Activated T-helper 17 cell treated with anti-CD3 and anti-CD28 coated beads, Interleukin-2, amount 50 U/mL, for 72 hours (primary cell): ENCODE measurements at regions not wholly inside any gene's neighbourhood (a gene's known extent, or its start where the extent isn't known, plus 50 kb on each side); places are given as distances from the start of the nearest gene placed in this dataset.

Experiments used
- ATAC-seq: fragments of 150-1000 bp; cut with Tn5 transposase; replicated peaks from 2 replicates; pipeline ENCODE4 v1.10.0; 2021; ENCODE audit warnings: mild to moderate bottlenecking, moderate library complexity
- H3K27ac Mint-ChIP-seq: one replicate; pipeline ENCODE4 v1.8.0; 2022; ENCODE audit warnings: mixed read lengths
- H3K27me3 Mint-ChIP-seq: one replicate; pipeline ENCODE4 v1.8.0; 2022; ENCODE audit warnings: mixed read lengths
- H3K36me3 Mint-ChIP-seq: one replicate; pipeline ENCODE4 v1.8.0; 2022; ENCODE audit warnings: low read depth, mild to moderate bottlenecking, mixed read lengths
- H3K4me1 Mint-ChIP-seq: one replicate; pipeline ENCODE4 v1.8.0; 2022; ENCODE audit warnings: mixed read lengths
- H3K4me3 Mint-ChIP-seq: one replicate; pipeline ENCODE4 v1.8.0; 2022; ENCODE audit warnings: mild to moderate bottlenecking, mixed read lengths
- H3K9me3 Mint-ChIP-seq: one replicate; pipeline ENCODE4 v1.8.0; 2022; ENCODE audit warnings: mixed read lengths

DNA sequence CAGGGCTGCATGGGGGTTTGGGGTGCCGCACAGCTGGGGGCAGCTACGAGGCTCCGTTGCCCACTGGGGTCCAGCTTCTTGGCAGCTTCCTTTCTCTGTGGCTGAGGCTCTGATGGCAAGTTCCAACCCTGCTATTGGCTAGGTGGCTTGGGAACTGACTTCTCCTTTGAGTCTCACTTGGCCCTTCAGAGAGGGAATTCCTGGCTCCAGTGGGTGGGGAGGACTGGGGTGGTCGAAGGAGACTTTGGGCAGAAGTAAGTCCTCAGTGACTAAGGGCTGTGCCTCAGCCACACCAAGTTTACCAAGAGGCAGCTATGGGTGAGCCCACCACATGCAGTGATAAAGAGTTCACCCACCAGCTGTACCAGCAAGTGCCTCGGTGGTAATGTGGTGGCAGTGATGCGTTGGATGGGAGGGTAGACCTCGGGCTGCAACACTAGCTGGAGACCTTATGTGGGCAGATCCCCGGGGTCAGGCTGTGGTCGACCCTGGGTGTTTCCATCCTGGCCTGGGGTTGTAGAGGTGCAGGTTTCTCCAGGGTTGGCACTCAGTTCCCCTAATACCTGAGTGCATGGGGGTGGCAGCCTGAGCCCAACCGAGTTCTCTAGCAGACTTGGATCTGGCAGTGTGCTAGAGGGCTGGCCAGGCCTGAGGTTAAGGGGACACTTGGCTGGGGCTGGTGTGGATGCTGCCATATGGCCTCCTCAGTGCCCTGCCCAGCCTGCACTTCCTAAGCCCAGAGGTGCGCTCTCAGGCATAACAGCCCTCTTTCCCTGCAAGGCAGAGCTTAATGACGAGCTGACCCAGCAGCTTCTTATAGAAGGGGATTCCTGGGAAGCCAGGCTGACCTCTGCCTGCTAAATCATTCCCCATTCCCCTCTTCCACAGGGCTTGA lies 197.0 kb upstream of the CADM1 start:
- H3K4me1 Mint-ChIP-seq: no peaks in the 10 kb centered on the region
- H3K9me3 Mint-ChIP-seq: peaks cover 4% of the 10 kb centered on the region
- no peak for ATAC-seq
- H3K4me3 Mint-ChIP-seq: no peak overlapping the region
- no peaks in the 10 kb centered on the region for H3K36me3 Mint-ChIP-seq
- peaks cover 4% of the 10 kb centered on the region for H3K27me3 Mint-ChIP-seq
- H3K27ac Mint-ChIP-seq: no peak overlapping the region

DNA sequence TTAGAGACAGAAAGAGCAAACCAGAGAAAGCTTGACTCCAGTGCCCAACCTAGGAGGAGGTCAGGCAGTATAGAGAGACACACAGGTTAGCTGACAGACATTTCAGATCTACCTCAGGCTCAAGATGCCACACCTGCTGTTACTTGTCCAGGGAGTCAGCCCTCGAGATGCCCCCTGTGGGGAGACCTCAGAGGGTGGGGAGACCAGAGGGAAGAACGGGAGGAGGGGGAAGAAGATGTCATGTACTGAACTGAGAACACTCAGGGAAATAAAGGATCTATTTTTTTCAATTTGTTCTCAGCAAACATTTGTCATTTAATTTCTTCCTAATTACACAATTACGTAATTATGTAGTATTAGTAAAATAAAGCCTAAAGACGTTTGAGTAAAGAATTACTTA lies 196.3 kb upstream of the CADM1 start:
- Mint-ChIP-seq H3K9me3 (peaks cover 4% of the 10 kb centered on the region), H3K4me1 (no peaks in the 10 kb centered on the region), H3K27me3 (peaks cover 4% of the 10 kb centered on the region), H3K36me3 (no peaks in the 10 kb centered on the region), H3K27ac (no peak overlapping the region), H3K4me3 (no peak overlapping the region)
- ATAC-seq: no peak

DNA sequence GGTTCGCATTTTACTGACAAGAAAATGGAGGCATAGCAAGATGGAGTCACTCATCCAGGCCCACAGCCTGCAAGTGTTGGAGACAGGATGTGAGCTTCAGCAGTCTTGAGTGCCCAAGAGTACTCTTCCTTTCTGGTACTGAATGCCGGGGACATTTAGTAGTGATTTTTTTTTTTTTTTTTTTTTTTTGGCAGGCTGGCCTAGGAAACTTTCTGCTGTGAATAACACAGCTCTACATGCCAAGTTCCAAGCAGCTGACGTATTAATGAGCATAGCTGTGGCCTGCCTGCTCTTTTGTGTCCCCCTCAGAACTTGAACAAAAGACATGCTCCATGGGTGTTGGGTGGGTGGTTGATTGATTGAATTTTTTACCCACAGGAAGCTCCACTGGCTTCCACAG lies 195.5 kb upstream of the CADM1 start:
- H3K36me3 Mint-ChIP-seq: no peaks in the 10 kb centered on the region
- H3K27me3 Mint-ChIP-seq: peaks cover 8% of the 10 kb centered on the region
- H3K4me3 Mint-ChIP-seq: no peak overlapping the region
- ATAC-seq: no peak
- H3K27ac Mint-ChIP-seq: no peak overlapping the region
- no peaks in the 10 kb centered on the region for H3K4me1 Mint-ChIP-seq
- H3K9me3 Mint-ChIP-seq: peaks cover 4% of the 10 kb centered on the region

DNA sequence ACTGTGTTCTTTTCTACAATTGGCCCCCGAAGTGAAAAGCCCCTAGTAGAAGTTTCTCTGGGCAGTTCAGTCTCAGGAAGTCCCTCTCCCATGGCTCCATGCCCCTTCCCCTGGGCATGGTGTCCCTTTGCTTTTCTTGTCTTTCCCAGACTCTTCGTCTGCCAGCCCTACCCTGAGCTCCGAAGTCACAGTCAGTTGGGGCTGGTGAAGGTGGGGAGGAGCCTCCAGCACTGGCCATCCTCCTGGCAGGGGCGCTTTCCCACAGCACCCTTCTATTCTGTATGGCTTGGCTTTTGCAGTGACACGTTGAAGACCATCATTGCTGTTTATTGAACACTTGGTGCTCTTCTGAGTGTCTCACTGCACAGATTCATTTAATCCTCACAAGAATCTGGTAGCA lies 195.1 kb upstream of the CADM1 start:
- ATAC-seq: no peak
- Mint-ChIP-seq H3K36me3 (no peaks in the 10 kb centered on the region), H3K27ac (no peak overlapping the region), H3K4me3 (no peak overlapping the region), H3K27me3 (peaks cover 9% of the 10 kb centered on the region), H3K4me1 (no peaks in the 10 kb centered on the region), H3K9me3 (peaks cover 4% of the 10 kb centered on the region)

DNA sequence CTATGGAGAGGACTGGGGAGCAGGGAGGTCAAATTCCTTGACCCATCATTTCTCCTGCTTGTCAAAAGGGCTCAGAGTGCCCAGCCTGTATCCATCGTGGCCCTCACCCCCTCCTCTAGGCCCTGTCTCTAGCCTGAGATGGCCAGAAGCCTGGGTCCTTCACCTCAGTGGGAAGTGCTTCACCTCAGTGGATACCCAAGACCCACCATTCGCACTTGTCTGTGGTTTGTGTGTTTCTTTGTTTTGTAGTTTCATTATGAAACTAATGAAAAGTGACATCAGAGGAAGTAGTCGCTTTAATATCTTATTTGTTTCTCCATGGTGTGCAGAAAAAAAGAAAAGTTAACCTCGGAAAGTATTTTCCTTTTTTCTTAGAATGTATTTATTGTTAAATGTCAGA lies 194.0 kb upstream of the CADM1 start:
- H3K27me3 Mint-ChIP-seq: peaks cover 11% of the 10 kb centered on the region
- peaks cover 4% of the 10 kb centered on the region for H3K9me3 Mint-ChIP-seq
- no peaks in the 10 kb centered on the region for H3K36me3 Mint-ChIP-seq
- no peak for ATAC-seq
- H3K27ac Mint-ChIP-seq: no peak overlapping the region
- H3K4me3 Mint-ChIP-seq: no peak overlapping the region
- no peaks in the 10 kb centered on the region for H3K4me1 Mint-ChIP-seq

DNA sequence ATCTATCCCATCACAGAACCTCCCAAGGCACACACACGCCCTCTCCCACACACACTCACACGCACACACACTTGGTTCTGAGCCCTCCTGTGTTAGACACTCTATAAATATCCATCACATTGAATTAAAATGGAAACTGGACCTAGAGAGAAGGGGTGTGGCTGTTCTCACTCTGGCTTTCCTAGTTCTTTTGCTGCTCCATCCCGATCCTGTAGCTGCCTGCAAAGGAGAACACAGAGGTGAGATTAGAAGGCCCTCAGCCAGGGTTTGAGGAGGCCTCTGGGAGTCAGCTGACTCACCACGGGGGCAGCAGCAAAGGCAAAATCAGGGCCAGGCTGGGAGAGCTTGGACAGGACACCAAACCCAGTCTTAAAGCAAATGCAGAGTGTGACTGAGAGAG lies 192.3 kb upstream of the CADM1 start:
- Mint-ChIP-seq H3K27me3 (peaks cover 14% of the 10 kb centered on the region), H3K36me3 (no peaks in the 10 kb centered on the region), H3K4me1 (no peaks in the 10 kb centered on the region), H3K27ac (no peak overlapping the region), H3K9me3 (peaks cover 4% of the 10 kb centered on the region), H3K4me3 (no peak overlapping the region)
- no peak for ATAC-seq

DNA sequence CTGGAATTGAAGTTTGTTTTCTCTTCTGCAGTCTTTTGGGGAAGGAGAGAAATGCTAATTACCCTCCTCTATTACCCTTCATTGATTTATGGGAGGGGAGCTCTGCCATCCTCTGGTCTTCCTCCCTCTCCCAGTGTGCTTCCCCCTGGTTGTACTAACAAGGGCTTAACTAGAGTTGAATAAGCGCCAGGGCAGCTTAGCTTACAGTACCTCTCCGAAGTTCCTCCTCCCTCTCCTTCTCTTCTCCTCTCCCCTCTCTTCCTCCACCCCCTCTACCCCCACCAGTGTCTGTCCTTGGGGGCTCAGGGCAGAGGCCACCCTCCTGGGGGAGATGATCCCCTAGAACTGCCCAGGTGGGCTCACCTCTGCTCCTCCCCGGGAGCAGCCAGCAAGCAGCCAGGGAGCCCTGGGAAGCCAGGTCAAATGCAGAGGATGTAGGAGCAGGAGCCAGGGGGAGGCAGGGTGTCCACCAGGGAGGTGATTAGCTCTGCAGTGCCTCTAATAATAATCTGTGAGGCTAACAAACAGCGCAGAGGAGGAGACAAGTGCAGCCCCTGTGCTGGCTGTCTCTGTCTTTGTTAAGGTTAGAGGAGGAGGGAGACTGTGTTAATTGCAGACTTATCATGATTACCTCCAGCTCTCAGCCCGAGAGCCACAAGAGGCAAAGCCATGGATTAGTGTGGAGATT lies 191.6 kb upstream of the CADM1 start:
- H3K27ac Mint-ChIP-seq: no peak overlapping the region
- peaks cover 4% of the 10 kb centered on the region for H3K9me3 Mint-ChIP-seq
- H3K36me3 Mint-ChIP-seq: no peaks in the 10 kb centered on the region
- no peak overlapping the region for H3K4me3 Mint-ChIP-seq
- ATAC-seq: no peak
- H3K4me1 Mint-ChIP-seq: no peaks in the 10 kb centered on the region
- peaks cover 19% of the 10 kb centered on the region for H3K27me3 Mint-ChIP-seq

DNA sequence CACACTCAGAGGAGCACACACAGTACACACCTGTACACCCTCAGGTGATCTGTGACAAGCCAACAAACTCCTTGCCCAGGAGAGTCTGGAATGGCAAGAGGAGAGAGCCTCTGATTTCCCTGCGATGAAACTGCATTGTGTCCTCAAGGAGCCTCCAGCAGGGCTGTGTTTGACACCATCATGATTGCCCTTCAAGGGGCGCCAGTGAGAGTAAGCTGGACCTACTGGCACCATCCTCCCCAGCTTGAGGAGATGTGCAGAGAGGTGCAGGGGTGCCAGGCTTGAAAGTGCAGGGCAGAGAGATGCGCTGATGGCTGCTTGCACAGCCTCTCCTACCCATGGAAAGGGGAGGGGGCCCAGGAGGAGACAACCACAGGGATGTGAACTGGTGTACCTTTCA lies 188.8 kb upstream of the CADM1 start:
- Mint-ChIP-seq H3K4me1 (no peaks in the 10 kb centered on the region), H3K36me3 (no peaks in the 10 kb centered on the region), H3K9me3 (no peaks in the 10 kb centered on the region), H3K27ac (no peak overlapping the region), H3K27me3 (peaks cover 15% of the 10 kb centered on the region), H3K4me3 (no peak overlapping the region)
- no peak for ATAC-seq

DNA sequence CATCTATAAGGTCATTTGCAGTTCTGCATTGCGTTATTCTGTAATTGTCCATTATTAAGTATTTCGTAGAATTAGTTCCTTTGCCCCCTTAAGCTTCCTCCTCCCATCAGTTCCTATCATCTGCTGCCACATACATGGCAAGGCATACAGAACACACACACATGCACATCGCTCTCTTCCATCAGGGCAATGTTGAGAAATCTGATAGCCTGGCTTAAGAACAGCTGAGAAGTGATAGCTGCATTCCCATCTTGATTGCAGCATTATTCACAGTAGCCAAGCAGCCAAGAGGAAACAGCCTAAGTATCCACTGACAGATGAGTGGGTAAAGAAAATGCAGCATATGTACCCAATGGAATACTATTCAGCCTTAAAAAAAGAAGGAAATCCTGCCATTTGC lies 186.8 kb upstream of the CADM1 start:
- no peak overlapping the region for H3K27ac Mint-ChIP-seq
- peaks cover 20% of the 10 kb centered on the region for H3K27me3 Mint-ChIP-seq
- no peaks in the 10 kb centered on the region for H3K4me1 Mint-ChIP-seq
- H3K9me3 Mint-ChIP-seq: peaks cover 7% of the 10 kb centered on the region
- H3K36me3 Mint-ChIP-seq: no peaks in the 10 kb centered on the region
- H3K4me3 Mint-ChIP-seq: no peak overlapping the region
- ATAC-seq: no peak

DNA sequence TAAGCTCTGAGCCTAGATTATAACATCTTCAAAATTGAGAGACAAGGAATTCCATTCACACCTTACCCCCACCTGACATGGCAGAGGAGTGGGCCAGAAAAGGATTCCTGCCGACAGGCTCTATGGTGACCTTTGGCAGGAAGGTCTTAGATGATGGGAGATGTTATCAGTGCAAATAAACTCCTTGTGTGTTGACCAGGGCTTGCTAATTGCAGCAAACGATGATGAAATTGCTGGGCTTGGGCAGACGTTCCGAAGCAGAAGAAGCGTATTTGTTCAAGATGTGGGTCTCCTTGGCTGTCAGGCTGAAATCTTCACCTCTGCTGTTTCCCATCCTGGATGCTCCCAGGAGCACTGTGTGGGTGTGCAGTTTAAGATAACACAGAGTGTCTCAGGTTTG lies 183.7 kb upstream of the CADM1 start:
- no peak overlapping the region for H3K4me3 Mint-ChIP-seq
- no peak overlapping the region for H3K27ac Mint-ChIP-seq
- no peaks in the 10 kb centered on the region for H3K4me1 Mint-ChIP-seq
- H3K9me3 Mint-ChIP-seq: peaks cover 17% of the 10 kb centered on the region
- H3K27me3 Mint-ChIP-seq: peaks cover 17% of the 10 kb centered on the region
- ATAC-seq: no peak
- H3K36me3 Mint-ChIP-seq: no peaks in the 10 kb centered on the region

DNA sequence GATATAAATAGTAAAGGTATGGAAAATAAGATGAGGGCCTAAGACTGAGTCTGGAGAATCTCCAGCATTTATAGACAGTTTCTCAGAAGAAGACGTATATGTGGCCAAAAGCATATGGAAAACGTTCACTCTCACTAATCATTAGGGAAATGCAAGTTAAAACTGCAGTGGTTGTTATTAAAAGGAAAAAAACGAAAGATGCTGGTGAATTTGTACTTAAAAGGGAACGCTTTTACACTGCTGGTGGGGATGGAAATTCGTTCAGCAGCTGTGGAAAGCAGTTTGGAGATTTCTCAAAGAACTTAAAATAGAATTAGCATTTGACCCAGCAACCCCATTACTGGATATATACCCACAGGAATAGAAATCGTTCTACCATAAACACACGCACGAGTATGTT lies 180.5 kb upstream of the CADM1 start:
- no peak overlapping the region for H3K27ac Mint-ChIP-seq
- ATAC-seq: no peak
- peaks cover 21% of the 10 kb centered on the region for H3K9me3 Mint-ChIP-seq
- H3K4me1 Mint-ChIP-seq: no peaks in the 10 kb centered on the region
- no peak overlapping the region for H3K4me3 Mint-ChIP-seq
- peaks cover 9% of the 10 kb centered on the region for H3K27me3 Mint-ChIP-seq
- H3K36me3 Mint-ChIP-seq: no peaks in the 10 kb centered on the region

DNA sequence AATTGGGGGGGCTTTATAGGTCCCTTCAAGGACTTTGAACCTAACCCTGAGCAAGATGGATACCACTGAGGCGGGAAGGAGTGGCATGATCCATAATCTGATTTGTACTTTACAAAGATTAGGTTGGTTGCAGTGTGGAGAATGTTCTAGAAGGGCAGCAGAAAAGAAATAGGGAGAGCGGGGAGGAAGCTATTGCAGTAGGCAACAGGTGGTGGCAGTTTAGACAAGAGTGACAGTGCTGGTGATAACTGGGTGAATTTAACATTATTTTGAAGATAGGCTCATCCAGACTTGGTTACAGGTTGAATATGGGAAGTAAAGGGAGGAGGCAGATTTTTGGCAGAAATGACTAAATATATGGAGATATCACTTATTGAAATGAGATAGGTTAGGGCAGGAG lies 179.9 kb upstream of the CADM1 start:
- Mint-ChIP-seq H3K27ac (no peak overlapping the region), H3K4me1 (no peaks in the 10 kb centered on the region), H3K9me3 (peaks cover 21% of the 10 kb centered on the region), H3K36me3 (no peaks in the 10 kb centered on the region), H3K4me3 (no peak overlapping the region), H3K27me3 (peaks cover 9% of the 10 kb centered on the region)
- ATAC-seq: no peak

DNA sequence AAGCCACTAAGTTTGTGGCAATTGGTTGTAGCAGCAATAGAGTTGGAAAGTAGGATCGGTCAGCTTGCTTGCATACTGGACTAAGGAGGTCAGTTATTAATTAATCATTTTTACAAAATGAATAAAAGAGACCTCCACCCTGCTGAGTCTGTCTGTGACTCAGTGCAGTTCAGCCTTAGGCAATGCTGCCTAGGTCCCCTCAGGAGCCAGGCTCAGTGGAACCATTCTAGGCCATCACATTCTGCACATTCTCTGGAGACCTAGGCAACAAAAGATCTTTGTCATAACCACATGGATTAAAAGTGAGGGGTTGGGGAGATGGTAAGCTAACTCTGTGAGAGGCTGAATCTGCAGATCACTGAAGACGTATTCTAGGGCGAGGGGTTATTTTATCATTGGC lies 178.7 kb upstream of the CADM1 start:
- no peak overlapping the region for H3K27ac Mint-ChIP-seq
- no peaks in the 10 kb centered on the region for H3K4me1 Mint-ChIP-seq
- H3K9me3 Mint-ChIP-seq: peaks cover 21% of the 10 kb centered on the region
- H3K27me3 Mint-ChIP-seq: peaks cover 10% of the 10 kb centered on the region
- H3K4me3 Mint-ChIP-seq: no peak overlapping the region
- no peak for ATAC-seq
- H3K36me3 Mint-ChIP-seq: no peaks in the 10 kb centered on the region

DNA sequence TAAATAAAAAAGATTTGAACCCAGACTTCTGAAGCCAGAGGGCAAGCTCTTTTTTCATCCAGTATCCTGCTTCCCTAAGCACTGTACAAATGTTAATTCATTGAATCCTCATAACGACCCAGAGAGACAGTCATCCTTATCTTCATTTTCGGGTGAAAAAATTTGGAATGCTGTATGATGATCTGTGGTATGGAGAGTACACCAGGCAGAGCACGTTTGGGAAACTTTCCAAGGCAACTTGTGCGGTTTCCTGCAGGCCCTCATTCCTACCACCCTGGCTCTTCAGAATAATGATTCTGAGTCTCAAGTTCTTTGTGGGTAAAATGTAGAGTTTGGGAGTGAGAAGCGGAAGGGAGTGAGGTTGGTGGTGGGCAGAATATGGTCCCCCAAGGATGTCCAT lies 177.9 kb upstream of the CADM1 start:
- peaks cover 21% of the 10 kb centered on the region for H3K9me3 Mint-ChIP-seq
- no peak overlapping the region for H3K4me3 Mint-ChIP-seq
- peaks cover 12% of the 10 kb centered on the region for H3K27me3 Mint-ChIP-seq
- no peak for ATAC-seq
- H3K4me1 Mint-ChIP-seq: no peaks in the 10 kb centered on the region
- H3K27ac Mint-ChIP-seq: no peak overlapping the region
- no peaks in the 10 kb centered on the region for H3K36me3 Mint-ChIP-seq

DNA sequence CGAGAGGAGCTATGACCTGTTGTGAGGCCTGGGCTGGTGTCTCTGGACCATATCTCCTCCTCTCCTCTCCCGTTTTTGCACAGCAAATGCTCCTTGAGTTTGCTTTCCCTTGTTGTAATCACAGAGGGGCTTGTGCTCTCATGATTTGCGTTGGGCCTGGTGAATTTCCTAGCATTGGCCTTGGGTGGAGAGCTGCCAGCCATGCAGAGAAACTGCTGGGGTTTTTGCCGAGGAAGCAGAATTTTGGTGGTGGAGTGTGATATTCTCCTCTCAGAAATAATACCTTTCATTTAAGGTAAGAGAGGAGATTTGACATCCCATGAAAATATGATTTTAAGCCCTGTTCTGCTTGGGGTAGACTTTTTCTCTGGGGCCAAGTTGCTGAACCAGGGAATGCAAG lies 175.7 kb upstream of the CADM1 start:
- Mint-ChIP-seq H3K27me3 (peaks cover 7% of the 10 kb centered on the region), H3K4me3 (no peak overlapping the region), H3K27ac (no peak overlapping the region), H3K4me1 (no peaks in the 10 kb centered on the region), H3K9me3 (peaks cover 11% of the 10 kb centered on the region), H3K36me3 (no peaks in the 10 kb centered on the region)
- ATAC-seq: no peak
